HEK293T (cell line): ENCODE measurements at regions not wholly inside any gene's neighbourhood (a gene's known extent, or its start where the extent isn't known, plus 50 kb on each side); places are given as distances from the start of the nearest gene placed in this dataset.
"Not testable (repeated sequence)": the region's sequence is repeated elsewhere in the genome, so short reads cannot be mapped to it uniquely, and the experiment has no call there.

Experiments
- CTCF ChIA-PET: fragments of 350-600 bp; formaldehyde crosslinking; extraction: SDS; loops from one replicate; lab custom pipeline; 2021; ENCODE audit warnings: antibody characterized with exemption, inconsistent platforms; lab: Yijun Ruan, JAX
- POLR2A ChIA-PET: fragments of 350-600 bp; formaldehyde crosslinking; extraction: SDS; loops from one replicate; lab custom pipeline; 2020; ENCODE audit warnings: antibody characterized with exemption, inconsistent platforms; lab: Yijun Ruan, JAX
- DNase-seq: peaks from one replicate; pipeline ENCODE4 v3.0.0; 2012; ENCODE audit warnings: mixed read lengths; ENCODE audit errors: extremely low spot score
- ARNT ChIP-seq: fragments of 450-650 bp; IDR thresholded peaks from 2 replicates; pipeline ENCODE4 v1.6.1; 2017; ENCODE audit warnings: mild to moderate bottlenecking
- BHLHE40 ChIP-seq: fragments of 450-650 bp; IDR thresholded peaks from 2 replicates; pipeline ENCODE4 v1.6.1; 2016; ENCODE audit warnings: mild to moderate bottlenecking, moderate library complexity, borderline replicate concordance
- CTBP1 ChIP-seq: fragments of 450-650 bp; IDR thresholded peaks from 2 replicates; pipeline ENCODE4 v1.6.1; 2016; ENCODE audit warnings: borderline replicate concordance
- ELF4 ChIP-seq: fragments of 450-650 bp; IDR thresholded peaks from 2 replicates; pipeline ENCODE4 v1.6.1; 2017; ENCODE audit warnings: antibody characterized with exemption
- FOXA1 ChIP-seq: fragments of 450-650 bp; IDR thresholded peaks from 2 replicates; pipeline ENCODE4 v1.6.1; 2016; ENCODE audit warnings: mild to moderate bottlenecking
- FOXK2 ChIP-seq: fragments of 450-650 bp; IDR thresholded peaks from 2 replicates; pipeline ENCODE4 v1.6.1; 2016; ENCODE audit warnings: mild to moderate bottlenecking
- FOXM1 ChIP-seq: fragments of 450-650 bp; IDR thresholded peaks from 2 replicates; pipeline ENCODE4 v1.6.1; 2017; ENCODE audit warnings: mild to moderate bottlenecking, borderline replicate concordance
- HDGF ChIP-seq: fragments of 450-650 bp; IDR thresholded peaks from 2 replicates; pipeline ENCODE4 v1.6.1; 2017; ENCODE audit warnings: antibody characterized with exemption, borderline replicate concordance
- L3MBTL2 ChIP-seq: fragments of 450-650 bp; conservative IDR thresholded peaks from 2 replicates; pipeline ENCODE4 v1.6.1; 2016; ENCODE audit warnings: mild to moderate bottlenecking
- LEF1 ChIP-seq: fragments of 450-650 bp; IDR thresholded peaks from 2 replicates; pipeline ENCODE4 v1.6.1; 2017; ENCODE audit warnings: mild to moderate bottlenecking, borderline replicate concordance
- NFRKB ChIP-seq: fragments of 450-650 bp; IDR thresholded peaks from 2 replicates; pipeline ENCODE4 v1.6.1; 2016; ENCODE audit warnings: mild to moderate bottlenecking, moderate library complexity
- SP1 ChIP-seq: fragments of 450-650 bp; IDR thresholded peaks from 2 replicates; pipeline ENCODE4 v1.6.1; 2017
- SUZ12 ChIP-seq: fragments of 450-650 bp; IDR thresholded peaks from 2 replicates; pipeline ENCODE4 v1.6.1; 2016; ENCODE audit warnings: mild to moderate bottlenecking
- TARDBP ChIP-seq: fragments of 450-650 bp; IDR thresholded peaks from 2 replicates; pipeline ENCODE4 v1.6.1; 2016
- ZNF384 ChIP-seq: fragments of 450-650 bp; IDR thresholded peaks from 2 replicates; pipeline ENCODE4 v1.6.1; 2016
- TF ChIP-seq, protein P1 (sequence below): fragments of 450-650 bp; IDR thresholded peaks from 2 replicates; pipeline ENCODE4 v1.6.1; 2016

DNA sequence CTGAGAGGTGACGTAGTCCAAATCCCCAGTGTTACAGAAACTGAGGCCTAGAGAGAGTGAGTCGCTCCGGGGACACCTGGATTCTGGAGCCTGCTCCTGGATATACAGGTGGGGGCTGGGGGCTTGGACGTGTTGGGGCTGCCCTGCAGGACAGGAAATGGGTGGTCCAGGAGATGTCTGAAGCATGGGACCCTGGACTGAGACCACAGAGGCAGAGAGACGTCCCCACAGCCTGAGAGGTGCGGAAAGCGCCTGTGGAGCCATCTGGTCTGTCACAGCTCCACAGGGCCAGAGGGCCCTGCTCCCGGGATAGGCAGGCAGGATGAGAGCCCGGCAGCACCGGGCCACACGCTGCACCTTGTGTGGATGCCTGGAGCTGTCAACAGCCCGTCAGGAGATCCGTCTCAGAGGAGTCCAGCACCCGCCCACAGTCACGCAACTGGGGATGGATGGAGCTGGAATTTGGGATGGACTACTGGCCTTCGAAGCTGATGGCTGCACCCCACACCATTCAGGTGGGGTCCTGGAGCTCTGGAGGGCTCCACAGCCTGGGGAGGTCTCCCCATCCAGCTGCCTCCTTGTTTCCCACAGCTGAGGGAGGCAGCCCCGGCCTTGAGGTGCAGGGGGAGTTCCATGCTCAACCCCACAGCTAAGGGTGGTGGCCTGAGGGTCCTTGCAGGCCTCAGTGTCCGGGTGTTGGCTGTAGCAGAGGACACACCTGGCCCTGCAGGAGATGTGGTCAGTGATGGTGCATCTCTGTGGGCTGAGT, 303.0 kb downstream of the NDUFA10 start:
- TF ChIP-seq ELF4 (no peak), FOXA1 (no peak)
- no peak for DNase-seq
- POLR2A ChIA-PET, result no interaction called here
- CTCF ChIA-PET, result no interaction called here

DNA sequence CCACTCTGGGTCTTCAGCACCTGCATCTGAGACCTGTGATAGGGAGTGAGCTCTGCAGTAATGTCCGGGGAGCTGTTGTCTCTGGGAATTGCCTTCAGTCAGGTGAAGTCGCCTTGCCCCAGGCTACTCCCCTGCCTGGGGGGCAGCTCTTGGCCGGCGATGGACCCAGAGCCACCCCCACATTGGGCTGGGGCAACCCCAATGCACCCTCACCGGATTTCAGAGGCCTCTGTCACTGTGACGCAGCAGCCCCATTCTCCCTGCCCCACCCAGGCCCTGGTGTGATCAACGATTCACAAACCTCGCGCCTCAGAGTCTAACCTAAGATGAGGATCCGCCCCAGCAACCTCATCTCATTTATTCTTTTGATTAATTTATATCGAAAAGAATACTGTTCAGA, 303.6 kb downstream of the NDUFA10 start:
- ChIA-PET CTCF (no interaction called here), POLR2A (no interaction called here)
- TF ChIP-seq LEF1, result no peak
- no peak for TF ChIP-seq ELF4
- TF ChIP-seq BHLHE40, result no peak
- TF ChIP-seq SUZ12, result no peak
- TF ChIP-seq FOXM1, result no peak
- no peak for TF ChIP-seq ARNT
- no peak for TF ChIP-seq NFRKB
- TF ChIP-seq TARDBP, result no peak
- TF ChIP-seq CTBP1, result no peak
- no peak for TF ChIP-seq FOXA1
- no peak for TF ChIP-seq SP1
- TF ChIP-seq, protein P1, sequence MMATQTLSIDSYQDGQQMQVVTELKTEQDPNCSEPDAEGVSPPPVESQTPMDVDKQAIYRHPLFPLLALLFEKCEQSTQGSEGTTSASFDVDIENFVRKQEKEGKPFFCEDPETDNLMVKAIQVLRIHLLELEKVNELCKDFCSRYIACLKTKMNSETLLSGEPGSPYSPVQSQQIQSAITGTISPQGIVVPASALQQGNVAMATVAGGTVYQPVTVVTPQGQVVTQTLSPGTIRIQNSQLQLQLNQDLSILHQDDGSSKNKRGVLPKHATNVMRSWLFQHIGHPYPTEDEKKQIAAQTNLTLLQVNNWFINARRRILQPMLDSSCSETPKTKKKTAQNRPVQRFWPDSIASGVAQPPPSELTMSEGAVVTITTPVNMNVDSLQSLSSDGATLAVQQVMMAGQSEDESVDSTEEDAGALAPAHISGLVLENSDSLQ, result no peak
- no peak for DNase-seq

DNA sequence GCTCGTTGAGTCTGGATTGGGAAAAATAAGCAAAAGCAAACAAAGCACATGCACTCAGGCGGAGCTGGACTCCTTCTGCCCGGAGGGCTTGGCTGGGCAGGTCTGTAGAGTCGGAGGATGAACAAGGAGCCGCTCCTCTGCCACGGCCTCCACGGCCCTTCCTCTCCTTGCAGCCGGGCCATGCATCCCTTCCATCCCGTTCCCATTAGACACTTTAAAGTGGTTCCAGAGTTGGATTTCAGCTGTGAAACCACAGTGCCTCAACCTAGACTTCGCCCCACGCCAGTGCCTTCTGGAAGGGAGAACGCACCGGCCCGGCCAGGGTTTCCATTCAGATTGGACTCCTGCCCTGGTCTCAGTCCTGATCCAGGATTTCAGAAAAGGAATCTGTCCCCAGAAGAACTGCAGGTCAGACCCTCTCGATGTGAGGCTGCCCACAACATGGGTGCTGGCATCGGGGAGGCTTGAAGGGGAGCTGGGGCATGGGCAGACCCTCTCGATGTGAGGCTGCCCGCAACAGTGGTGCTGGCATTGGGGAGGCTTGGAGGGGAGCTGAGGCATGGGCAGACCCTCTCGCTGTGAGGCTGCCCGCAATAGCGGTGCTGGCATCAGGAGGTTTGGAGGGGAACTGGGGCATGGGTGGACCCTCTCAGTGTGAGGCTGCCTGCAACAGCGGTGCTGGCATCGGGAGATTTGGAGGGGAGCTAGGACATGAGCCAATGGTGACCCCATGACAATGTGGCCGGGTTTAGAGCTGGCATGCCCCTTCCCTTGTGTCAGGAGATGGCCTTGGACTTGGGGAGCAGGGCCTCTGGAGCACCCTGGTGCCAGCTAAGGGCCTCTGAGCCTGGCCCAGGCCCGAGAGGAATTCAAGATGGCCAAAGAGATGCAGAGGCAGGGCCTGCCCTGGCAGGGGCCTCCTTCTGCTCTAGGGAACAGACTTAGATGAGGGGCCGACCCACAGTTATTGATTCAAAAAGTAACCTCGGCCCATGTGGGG, 304.5 kb downstream of the NDUFA10 start:
- TF ChIP-seq TARDBP (no peak), SUZ12 (no peak), ARNT (no peak), BHLHE40 (no peak), SP1 (no peak), CTBP1 (no peak), NFRKB (no peak)
- TF ChIP-seq, protein P1, result no peak
- DNase-seq, result no peak
- CTCF ChIA-PET, result no interaction called here
- POLR2A ChIA-PET, result no interaction called here

DNA sequence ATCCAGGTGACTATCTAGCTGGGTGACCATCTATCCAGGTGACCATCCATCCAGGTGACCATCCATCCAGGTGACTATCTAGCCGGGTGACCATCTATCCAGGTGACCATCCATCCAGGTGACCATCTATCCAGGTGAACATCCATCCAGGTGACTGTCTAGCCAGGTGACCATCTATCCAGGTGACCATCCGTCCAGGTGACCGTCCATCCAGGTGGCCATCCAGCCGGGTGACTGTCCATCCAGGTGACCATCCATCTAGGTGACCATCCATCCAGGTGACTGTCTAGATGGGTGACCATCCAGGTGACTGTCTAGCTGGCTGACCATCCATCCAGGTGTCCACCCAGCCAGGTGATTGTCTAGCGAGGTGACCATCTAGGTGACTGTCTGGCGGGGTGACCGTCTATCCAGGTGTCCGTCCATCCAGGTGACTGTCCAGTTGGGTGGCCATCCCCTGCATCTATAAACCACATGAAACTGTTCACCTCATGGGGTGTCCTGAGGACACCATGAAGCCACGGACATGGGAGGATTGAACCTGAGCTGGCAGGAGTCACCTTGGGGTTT, 305.3 kb downstream of the NDUFA10 start:
- POLR2A ChIA-PET, result no interaction called here
- no peak for DNase-seq
- CTCF ChIA-PET, result no interaction called here
- no peak for TF ChIP-seq ELF4
- TF ChIP-seq SUZ12, result no peak
- no peak for TF ChIP-seq FOXM1
- no peak for TF ChIP-seq L3MBTL2
- no peak for TF ChIP-seq CTBP1
- TF ChIP-seq HDGF, result no peak
- no peak for TF ChIP-seq NFRKB
- no peak for TF ChIP-seq SP1
- TF ChIP-seq FOXA1, result no peak

DNA sequence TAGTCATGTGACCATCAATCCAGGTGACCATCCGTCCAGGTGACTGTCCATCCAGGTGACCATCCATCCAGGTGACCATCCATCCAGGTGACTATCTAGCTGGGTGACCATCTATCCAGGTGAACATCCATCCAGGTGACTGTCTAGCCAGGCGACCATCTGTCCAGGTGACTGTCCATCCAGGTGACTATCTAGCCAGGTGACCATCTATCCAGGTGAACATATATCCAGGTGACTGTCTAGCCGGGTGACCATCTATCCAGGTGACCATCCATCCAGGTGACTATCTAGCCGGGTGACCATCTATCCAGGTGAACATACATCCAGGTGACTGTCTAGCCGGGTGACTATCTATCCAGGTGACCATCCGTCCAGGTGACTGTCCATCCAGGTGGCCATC, 306.2 kb downstream of the NDUFA10 start:
- POLR2A ChIA-PET, DNase-seq, CTCF ChIA-PET: not testable (repeated sequence)

DNA sequence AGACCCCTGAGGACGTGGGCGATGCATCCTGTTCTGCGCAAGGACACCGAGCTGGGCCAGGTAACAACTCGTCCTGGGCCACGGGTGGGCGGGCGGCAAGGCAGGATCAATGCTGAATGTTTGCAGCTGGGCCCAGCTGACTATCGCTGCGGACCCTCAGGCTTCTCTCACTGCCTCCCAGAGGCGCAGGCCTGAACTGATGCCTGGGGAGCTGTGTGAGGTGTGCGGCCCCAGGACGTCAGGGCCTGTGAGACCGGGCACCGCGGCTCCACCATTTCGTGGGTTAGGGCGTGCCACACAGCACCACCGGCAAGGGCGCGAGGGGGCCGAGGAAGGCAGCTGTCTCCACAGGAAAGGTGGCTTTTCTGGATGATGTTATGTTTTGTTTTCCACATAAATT, 307.4 kb downstream of the NDUFA10 start:
- DNase-seq, result no peak
- no peak for TF ChIP-seq L3MBTL2
- TF ChIP-seq BHLHE40, result no peak
- no peak for TF ChIP-seq FOXM1
- no peak for TF ChIP-seq HDGF
- no peak for TF ChIP-seq LEF1
- no peak for TF ChIP-seq SUZ12

DNA sequence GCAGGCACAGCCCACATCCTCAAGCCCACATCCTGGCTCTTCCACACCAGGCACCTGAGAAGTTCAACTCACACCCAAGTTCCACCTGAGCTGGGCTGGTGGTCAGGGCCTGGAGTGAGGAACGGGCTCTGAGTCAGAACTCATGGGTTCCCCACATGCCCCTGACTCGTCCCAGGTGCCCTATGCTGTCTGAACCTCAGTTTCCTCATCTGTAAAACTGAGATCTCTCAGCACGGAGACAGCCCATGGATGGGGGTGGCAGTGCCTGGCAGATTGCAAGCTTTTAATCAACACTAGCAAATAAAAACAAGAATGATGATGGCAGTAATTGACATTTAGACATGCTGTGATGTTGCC, 307.8 kb downstream of the NDUFA10 start:
- ChIA-PET POLR2A (no interaction called here), CTCF (no interaction called here)
- no peak for DNase-seq
- TF ChIP-seq ELF4 (no peak), CTBP1 (no peak), ZNF384 (no peak), L3MBTL2 (no peak), SUZ12 (no peak), SP1 (no peak), HDGF (no peak), ARNT (no peak), TARDBP (no peak), FOXK2 (no peak), FOXM1 (no peak), FOXA1 (no peak), LEF1 (no peak), NFRKB (no peak)
- TF ChIP-seq, protein P1, result no peak

More for the DNA sequence above, 307.4 kb downstream of the NDUFA10 start:
- POLR2A ChIA-PET, result no interaction called here
- CTCF ChIA-PET, result no interaction called here
